Upper lobe of left lung (tissue), 4 donors: ENCODE measurements at regions not wholly inside any gene's neighbourhood (a gene's known extent, or its start where the extent isn't known, plus 50 kb on each side); places are given as distances from the start of the nearest gene placed in this dataset.

Experiments used
- CTCF ChIP-seq, 6 experiments: fragments of 450-650 bp in 4 of 6; fragments of 200-600 bp in 2 of 6; sonication (generic) in 2 of 6; IDR thresholded peaks; one replicate each; pipeline ENCODE4 v1.5.1; 2016 to 2019; ENCODE audit warnings: antibody characterized with exemption in 6 of 6
- EP300 ChIP-seq, 4 donors: sonication (generic); formaldehyde crosslinking; IDR thresholded peaks; one replicate each; pipeline ENCODE4 v1.5.1; 2017; ENCODE audit warnings: antibody characterized with exemption in 4 of 4, control low read depth in 2 of 4
- POLR2A ChIP-seq, 4 donors: fragments of 450-650 bp; IDR thresholded peaks; one replicate each; pipeline ENCODE4 v1.5.1; 2016 to 2017; ENCODE audit warnings: antibody characterized with exemption in 4 of 4, mild to moderate bottlenecking in 2 of 4
- POLR2AphosphoS5 ChIP-seq, 2 donors: sonication (generic); formaldehyde crosslinking; IDR thresholded peaks; one replicate each; pipeline ENCODE4 v1.5.1; 2017; ENCODE audit warnings: antibody characterized with exemption in 2 of 2

- TF ChIP-seq CTCF (IDR thresholded peaks at IDR 0.05), result no peak
- no peak for TF ChIP-seq POLR2AphosphoS5 (IDR thresholded peaks at IDR 0.05)
- no peak for TF ChIP-seq EP300 (IDR thresholded peaks at IDR 0.05)
- TF ChIP-seq POLR2A (IDR thresholded peaks at IDR 0.05), result no peak
These were observed 124.9 kb downstream of the DACT1 start for GRCh38 chr14:58762629-58763028.
